MG63 (cell line): ENCODE measurements at regions not wholly inside any gene's neighbourhood (a gene's known extent, or its start where the extent isn't known, plus 50 kb on each side); places are given as distances from the start of the nearest gene placed in this dataset.
"Not testable (repeated sequence)": the region's sequence is repeated elsewhere in the genome, so short reads cannot be mapped to it uniquely, and the experiment has no call there.

Experiments
- DNase-seq: peaks from one replicate; pipeline ENCODE4 v3.0.0-alpha.2; 2020
- H3K27me3 ChIP-seq: fragments of 250-450 bp; sonication (Bioruptor Pico); 2 replicates; pipeline ENCODE4 v1.5.1; 2020; ENCODE audit warnings: mild to moderate bottlenecking, moderate library complexity
- H3K36me3 ChIP-seq: fragments of 250-450 bp; sonication (Bioruptor Pico); 2 replicates; pipeline ENCODE4 v1.5.1; 2020; ENCODE audit warnings: mild to moderate bottlenecking, moderate library complexity
- H3K4me3 ChIP-seq: fragments of 250-450 bp; sonication (Bioruptor Pico); 2 replicates; pipeline ENCODE4 v1.5.1; 2020; ENCODE audit warnings: mild to moderate bottlenecking, moderate library complexity
- H3K9me3 ChIP-seq: fragments of 250-450 bp; sonication (Bioruptor Pico); 2 replicates; pipeline ENCODE4 v1.5.1; 2020; ENCODE audit warnings: mild to moderate bottlenecking, moderate library complexity

- Histone ChIP-seq H3K36me3 (no peaks in the 10 kb centered on the region), H3K4me3 (no peak overlapping the region), H3K27me3 (no peaks in the 10 kb centered on the region), H3K9me3 (no peaks in the 10 kb centered on the region)
- no peak for DNase-seq
Observed at GRCh38 chr5:51625224-51625968, 242.1 kb downstream of the ISL1 start.

- H3K27me3 ChIP-seq: no peaks in the 10 kb centered on the region
- no peaks in the 10 kb centered on the region for H3K36me3 ChIP-seq
- no peak for DNase-seq
- no peak overlapping the region for H3K4me3 ChIP-seq
- no peaks in the 10 kb centered on the region for H3K9me3 ChIP-seq
Observed at GRCh38 chr5:51632027-51632426, 248.8 kb downstream of the ISL1 start.

GRCh38 chr5:51632793-51633192 lies 249.5 kb downstream of the ISL1 start:
- Histone ChIP-seq H3K9me3 (no peaks in the 10 kb centered on the region), H3K27me3 (no peaks in the 10 kb centered on the region), H3K36me3 (no peaks in the 10 kb centered on the region), H3K4me3 (no peak overlapping the region)
- peak; percentile 26 for DNase-seq

- H3K27me3 ChIP-seq, H3K4me3 ChIP-seq, H3K9me3 ChIP-seq, H3K36me3 ChIP-seq, DNase-seq: not testable (repeated sequence)
Observed at GRCh38 chr5:51636973-51637372, 253.7 kb downstream of the ISL1 start.

- no peaks in the 10 kb centered on the region for H3K27me3 ChIP-seq
Observed at GRCh38 chr5:51644976-51645375, 261.7 kb downstream of the ISL1 start.

GRCh38 chr5:51646482-51646881 lies 263.2 kb downstream of the ISL1 start:
- Histone ChIP-seq H3K36me3 (no peaks in the 10 kb centered on the region), H3K9me3 (no peaks in the 10 kb centered on the region), H3K27me3 (no peaks in the 10 kb centered on the region), H3K4me3 (no peak overlapping the region)
- no peak for DNase-seq

More at GRCh38 chr5:51644976-51645375, 261.7 kb downstream of the ISL1 start:
- H3K4me3 ChIP-seq: no peak overlapping the region
- DNase-seq: no peak
- no peaks in the 10 kb centered on the region for H3K36me3 ChIP-seq
- H3K9me3 ChIP-seq: no peaks in the 10 kb centered on the region

GRCh38 chr5:51650824-51651223 lies 267.6 kb downstream of the ISL1 start:
- Histone ChIP-seq H3K27me3 (no peaks in the 10 kb centered on the region), H3K9me3 (no peaks in the 10 kb centered on the region), H3K4me3 (no peak overlapping the region), H3K36me3 (no peaks in the 10 kb centered on the region)
- DNase-seq: no peak

GRCh38 chr5:51651476-51651875 lies 268.2 kb downstream of the ISL1 start:
- Histone ChIP-seq H3K36me3 (no peaks in the 10 kb centered on the region), H3K4me3 (no peak overlapping the region), H3K27me3 (no peaks in the 10 kb centered on the region), H3K9me3 (no peaks in the 10 kb centered on the region)
- DNase-seq: peak; percentile 2

GRCh38 chr5:51651889-51652288 lies 268.6 kb downstream of the ISL1 start:
- DNase-seq: no peak
- H3K9me3 ChIP-seq: no peaks in the 10 kb centered on the region
- H3K36me3 ChIP-seq: no peaks in the 10 kb centered on the region
- no peaks in the 10 kb centered on the region for H3K27me3 ChIP-seq
- no peak overlapping the region for H3K4me3 ChIP-seq

- DNase-seq: peak; percentile 28
Observed at GRCh38 chr5:51652980-51653379, 269.7 kb downstream of the ISL1 start.

GRCh38 chr5:51657340-51658240 lies 274.3 kb downstream of the ISL1 start:
- Histone ChIP-seq H3K4me3 (no peak overlapping the region), H3K27me3 (no peaks in the 10 kb centered on the region), H3K9me3 (no peaks in the 10 kb centered on the region), H3K36me3 (no peaks in the 10 kb centered on the region)
- DNase-seq: peak; percentile 50

More at GRCh38 chr5:51652980-51653379, 269.7 kb downstream of the ISL1 start:
- Histone ChIP-seq H3K9me3 (no peaks in the 10 kb centered on the region), H3K36me3 (no peaks in the 10 kb centered on the region), H3K27me3 (no peaks in the 10 kb centered on the region), H3K4me3 (no peak overlapping the region)

GRCh38 chr5:51661646-51662265 lies 278.5 kb downstream of the ISL1 start:
- Histone ChIP-seq H3K36me3 (no peaks in the 10 kb centered on the region), H3K27me3 (no peaks in the 10 kb centered on the region), H3K4me3 (no peak overlapping the region), H3K9me3 (no peaks in the 10 kb centered on the region)
- DNase-seq: no peak

GRCh38 chr5:51664491-51665250 lies 281.4 kb downstream of the ISL1 start:
- Histone ChIP-seq H3K9me3 (no peaks in the 10 kb centered on the region), H3K36me3 (no peaks in the 10 kb centered on the region), H3K4me3 (no peak overlapping the region), H3K27me3 (no peaks in the 10 kb centered on the region)
- no peak for DNase-seq

GRCh38 chr5:51665251-51665593 lies 282.0 kb downstream of the ISL1 start:
- no peak for DNase-seq
- no peak overlapping the region for H3K4me3 ChIP-seq
- H3K9me3 ChIP-seq: no peaks in the 10 kb centered on the region
- no peaks in the 10 kb centered on the region for H3K36me3 ChIP-seq
- no peaks in the 10 kb centered on the region for H3K27me3 ChIP-seq

GRCh38 chr5:51669095-51669494 lies 285.8 kb downstream of the ISL1 start:
- Histone ChIP-seq H3K36me3 (no peaks in the 10 kb centered on the region), H3K4me3 (no peak overlapping the region), H3K27me3 (no peaks in the 10 kb centered on the region), H3K9me3 (no peaks in the 10 kb centered on the region)
- DNase-seq: no peak

- Histone ChIP-seq H3K36me3 (no peaks in the 10 kb centered on the region), H3K9me3 (no peaks in the 10 kb centered on the region), H3K27me3 (no peaks in the 10 kb centered on the region), H3K4me3 (no peak overlapping the region)
- DNase-seq: no peak
Observed at GRCh38 chr5:51678330-51678729, 295.1 kb downstream of the ISL1 start.

GRCh38 chr5:51679286-51679685 lies 296.0 kb downstream of the ISL1 start:
- DNase-seq: no peak
- H3K4me3 ChIP-seq: no peak overlapping the region
- H3K36me3 ChIP-seq: no peaks in the 10 kb centered on the region
- no peaks in the 10 kb centered on the region for H3K27me3 ChIP-seq
- no peaks in the 10 kb centered on the region for H3K9me3 ChIP-seq
